ENCODE measurements at regions not wholly inside any gene's neighbourhood (a gene's known extent, or its start where the extent isn't known, plus 50 kb on each side); places are given as distances from the start of the nearest gene placed in this dataset.
"Not testable (repeated sequence)": the region's sequence is repeated elsewhere in the genome, so short reads cannot be mapped to it uniquely, and the experiment has no call there.

GRCh38 chr1:94296018-94296417 is 58.6 kb upstream of the ARHGAP29 start:
- Mint-ChIP-seq H3K4me3 (ENCODE audit: low read depth) (no peak overlapping the region), H3K27ac (no peak overlapping the region), H3K9me3 (ENCODE audit: low read depth) (no peaks in the 10 kb centered on the region), H3K27me3 (no peaks in the 10 kb centered on the region), H3K4me1 (ENCODE audit: low read depth) (peaks cover 10% of the 10 kb centered on the region), H3K36me3 (ENCODE audit: insufficient read depth) (no peaks in the 10 kb centered on the region)
- DNase-seq (ENCODE audit: low spot score, unreplicated experiment) = no peak
- no peak for TF ChIP-seq CTCF (IDR thresholded peaks at IDR 0.05; ENCODE audit: unreplicated experiment)

- not testable (repeated sequence) for DNase-seq (ENCODE audit: low spot score, unreplicated experiment); H3K4me1 Mint-ChIP-seq (ENCODE audit: low read depth); H3K9me3 Mint-ChIP-seq (ENCODE audit: low read depth); H3K36me3 Mint-ChIP-seq (ENCODE audit: insufficient read depth); H3K4me3 Mint-ChIP-seq (ENCODE audit: low read depth); H3K27me3 Mint-ChIP-seq; H3K27ac Mint-ChIP-seq
These were observed 55.6 kb upstream of the ARHGAP29 start for GRCh38 chr1:94292978-94293377.

GRCh38 chr1:94289244-94289643 is 51.9 kb upstream of the ARHGAP29 start:
- H3K4me1 Mint-ChIP-seq (ENCODE audit: low read depth); DNase-seq (ENCODE audit: low spot score, unreplicated experiment); H3K36me3 Mint-ChIP-seq (ENCODE audit: insufficient read depth); H3K4me3 Mint-ChIP-seq (ENCODE audit: low read depth); H3K27ac Mint-ChIP-seq; H3K27me3 Mint-ChIP-seq; H3K9me3 Mint-ChIP-seq (ENCODE audit: low read depth): not testable (repeated sequence)
